ENCODE measurements at regions not wholly inside any gene's neighbourhood (a gene's known extent, or its start where the extent isn't known, plus 50 kb on each side); places are given as distances from the start of the nearest gene placed in this dataset.

- TF ChIP-seq CTCF (IDR thresholded peaks at IDR 0.05): no peak
Measured at GRCh38 chr9:27817747-27818146, 244.5 kb upstream of the C9orf72 start.

GRCh38 chr9:27818348-27818747 is 245.1 kb upstream of the C9orf72 start:
- no peak for TF ChIP-seq CTCF (IDR thresholded peaks at IDR 0.05)

GRCh38 chr9:27828908-27829307 is 255.6 kb upstream of the C9orf72 start:
- TF ChIP-seq CTCF (IDR thresholded peaks at IDR 0.05): no peak

- no peak for TF ChIP-seq CTCF (IDR thresholded peaks at IDR 0.05)
Measured at GRCh38 chr9:27829621-27830020, 256.3 kb upstream of the C9orf72 start.

GRCh38 chr9:27835286-27835685 is 262.0 kb upstream of the C9orf72 start:
- no peak for TF ChIP-seq CTCF (IDR thresholded peaks at IDR 0.05)

- TF ChIP-seq CTCF (IDR thresholded peaks at IDR 0.05): no peak
Measured at GRCh38 chr9:27835746-27836145, 262.5 kb upstream of the C9orf72 start.

GRCh38 chr9:27836661-27837401 is 263.6 kb upstream of the C9orf72 start:
- no peak for TF ChIP-seq CTCF (IDR thresholded peaks at IDR 0.05)

GRCh38 chr9:27838876-27839275 is 265.6 kb upstream of the C9orf72 start:
- no peak for TF ChIP-seq CTCF (IDR thresholded peaks at IDR 0.05)
